ENCODE measurements at regions not wholly inside any gene's neighbourhood (a gene's known extent, or its start where the extent isn't known, plus 50 kb on each side); places are given as distances from the start of the nearest gene placed in this dataset.

DNA sequence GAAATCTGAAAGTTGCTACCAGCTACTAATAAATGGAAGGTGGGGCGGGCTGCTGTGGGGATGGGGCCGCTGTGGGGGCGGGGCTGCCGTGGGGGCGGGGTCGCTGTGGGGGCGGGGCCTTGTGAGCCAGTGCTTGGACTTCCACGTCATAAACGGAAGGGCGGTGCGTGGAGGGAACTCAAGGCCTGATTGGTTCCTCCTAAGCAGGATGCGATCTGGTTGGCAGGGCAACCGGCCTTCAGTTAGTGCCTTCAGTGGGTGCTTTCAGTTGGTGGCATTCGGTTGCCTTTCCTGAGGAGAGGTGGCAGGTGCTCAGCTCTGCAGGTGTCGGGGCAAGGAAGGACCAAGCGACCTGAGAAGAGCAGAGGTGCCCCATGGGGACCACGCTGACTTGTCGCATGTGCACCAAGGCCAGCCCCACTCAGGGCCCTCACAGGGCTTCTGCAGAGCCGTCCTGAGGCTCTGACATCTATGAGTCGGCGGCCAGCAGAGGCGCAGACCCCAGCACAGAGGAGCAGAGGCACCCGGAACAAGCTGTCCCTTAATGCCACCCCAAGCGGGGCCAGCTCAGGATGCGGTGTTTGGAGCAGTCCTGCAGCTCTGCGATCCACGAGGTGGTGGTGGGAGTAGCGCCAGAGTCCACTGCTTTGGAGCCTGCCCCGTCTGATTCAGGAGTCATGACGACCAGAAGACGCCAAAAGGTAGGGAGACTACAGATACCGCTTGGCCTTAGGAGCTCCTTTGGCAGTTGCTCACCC is 54.4 kb upstream of the PDSS1 start:
- H3K27me3 Mint-ChIP-seq (ENCODE audit: insufficient read depth) = peaks cover 7% of the 10 kb centered on the region
- no peak for TF ChIP-seq CTCF (IDR thresholded peaks at IDR 0.05)
- no peak overlapping the region for H3K4me3 Mint-ChIP-seq
- H3K9me3 Mint-ChIP-seq = no peaks in the 10 kb centered on the region
- DNase-seq = no peak
- no peaks in the 10 kb centered on the region for H3K36me3 Mint-ChIP-seq (ENCODE audit: low read depth)
- H3K27ac Mint-ChIP-seq = no peak overlapping the region
- H3K4me1 Mint-ChIP-seq (ENCODE audit: low read depth) = no peaks in the 10 kb centered on the region

GRCh38 chr10:26647602-26648244 is 49.8 kb upstream of the PDSS1 start:
- Mint-ChIP-seq H3K4me3 (no peak overlapping the region), H3K36me3 (ENCODE audit: low read depth) (no peaks in the 10 kb centered on the region), H3K9me3 (no peaks in the 10 kb centered on the region), H3K27me3 (ENCODE audit: insufficient read depth) (peaks cover 5% of the 10 kb centered on the region), H3K27ac (no peak overlapping the region), H3K4me1 (ENCODE audit: low read depth) (no peaks in the 10 kb centered on the region)
- no peak for DNase-seq
- peak; percentile 30; the same call in 1 of the 2 replicates for TF ChIP-seq CTCF (IDR thresholded peaks at IDR 0.05)
